H9 (cell line): ENCODE measurements at regions not wholly inside any gene's neighbourhood (a gene's known extent, or its start where the extent isn't known, plus 50 kb on each side); places are given as distances from the start of the nearest gene placed in this dataset.

Source experiments
- DNase-seq: peaks from one replicate; pipeline ENCODE4 v3.0.0-alpha.2; 2017
- H2AFZ ChIP-seq: one replicate; pipeline ENCODE4 v1.6.1; 2013; ENCODE audit warnings: mild to moderate bottlenecking, low read length, control low read depth, moderate library complexity
- H2AK5ac ChIP-seq: 2 replicates; pipeline ENCODE4 v1.6.1; 2013; ENCODE audit warnings: low read length, control low read depth, mixed read lengths; ENCODE audit not compliant: insufficient read length
- H2BK120ac ChIP-seq: one replicate; pipeline ENCODE4 v1.6.1; 2013; ENCODE audit warnings: low read depth, mild to moderate bottlenecking, low read length, control low read depth, inconsistent platforms; ENCODE audit not compliant: poor library complexity, severe bottlenecking
- H2BK12ac ChIP-seq: 2 replicates; pipeline ENCODE4 v1.6.1; 2013; ENCODE audit warnings: low read length, control low read depth, mixed read lengths, low read depth; ENCODE audit not compliant: insufficient read length
- H2BK15ac ChIP-seq: 2 replicates; pipeline ENCODE4 v1.6.1; 2013; ENCODE audit warnings: low read depth, low read length, control low read depth
- H2BK20ac ChIP-seq: one replicate; pipeline ENCODE4 v1.6.1; 2013; ENCODE audit warnings: low read depth, mild to moderate bottlenecking, low read length, control low read depth, inconsistent platforms; ENCODE audit not compliant: poor library complexity, severe bottlenecking
- H2BK5ac ChIP-seq: 2 replicates; pipeline ENCODE4 v1.6.1; 2013; ENCODE audit warnings: low read length, control low read depth, mixed read lengths; ENCODE audit not compliant: insufficient read length
- H3K14ac ChIP-seq: 2 replicates; pipeline ENCODE4 v1.6.1; 2013; ENCODE audit warnings: low read length, control low read depth; ENCODE audit not compliant: insufficient read depth
- H3K18ac ChIP-seq: 2 replicates; pipeline ENCODE4 v1.6.1; 2013; ENCODE audit warnings: low read depth, mild to moderate bottlenecking, mixed read lengths, low read length, control low read depth; ENCODE audit not compliant: insufficient read length
- H3K23ac ChIP-seq: 2 replicates; pipeline ENCODE4 v1.6.1; 2013; ENCODE audit warnings: low read length, control low read depth, mixed read lengths, low read depth; ENCODE audit not compliant: insufficient read length
- H3K23me2 ChIP-seq: 2 replicates; pipeline ENCODE4 v1.6.1; 2013; ENCODE audit warnings: low read depth, mild to moderate bottlenecking, mixed read lengths, low read length, control low read depth; ENCODE audit not compliant: insufficient read length, poor library complexity, severe bottlenecking
- H3K27ac ChIP-seq: 2 replicates; pipeline ENCODE4 v1.5.1; 2013; ENCODE audit warnings: low read length, control low read depth, mixed read lengths, low read depth; ENCODE audit not compliant: insufficient read length
- H3K27me3 ChIP-seq: 2 replicates; pipeline ENCODE4 v1.6.1; 2013; ENCODE audit warnings: low read length, control low read depth, inconsistent platforms; ENCODE audit not compliant: insufficient read depth
- H3K4ac ChIP-seq: 2 replicates; pipeline ENCODE4 v1.6.1; 2013; ENCODE audit warnings: low read depth, mild to moderate bottlenecking, control low read depth, inconsistent platforms, low read length, moderate library complexity
- H3K4me1 ChIP-seq: 2 replicates; pipeline ENCODE4 v1.6.1; 2013; ENCODE audit warnings: low read length, control low read depth, inconsistent platforms; ENCODE audit not compliant: insufficient read depth
- H3K4me2 ChIP-seq: 2 replicates; pipeline ENCODE4 v1.6.1; 2013; ENCODE audit warnings: low read length, control low read depth, mixed read lengths; ENCODE audit not compliant: insufficient read length, insufficient read depth
- H3K56ac ChIP-seq: 2 replicates; pipeline ENCODE4 v1.6.1; 2013; ENCODE audit warnings: low read depth, mild to moderate bottlenecking, mixed read lengths, low read length, control low read depth; ENCODE audit not compliant: insufficient read length
- H3K79me1 ChIP-seq: 2 replicates; pipeline ENCODE4 v1.6.1; 2013; ENCODE audit warnings: low read depth, mild to moderate bottlenecking, moderate library complexity, low read length, control low read depth, inconsistent platforms; ENCODE audit not compliant: insufficient read depth, poor library complexity, severe bottlenecking
- H3K79me2 ChIP-seq: 2 replicates; pipeline ENCODE4 v1.6.1; 2013; ENCODE audit warnings: low read length, control low read depth, inconsistent platforms; ENCODE audit not compliant: insufficient read depth
- H3K9ac ChIP-seq: 2 replicates; pipeline ENCODE4 v1.6.1; 2013; ENCODE audit warnings: low read length, control low read depth, mixed read lengths; ENCODE audit not compliant: insufficient read length; ENCODE audit errors: extremely low read depth
- H3K9me3 ChIP-seq: one replicate; pipeline ENCODE4 v1.6.1; 2013; ENCODE audit warnings: low read depth, low read length, inconsistent platforms; ENCODE audit not compliant: control insufficient read depth
- H3T11ph ChIP-seq: one replicate; pipeline ENCODE4 v1.6.1; 2013; ENCODE audit warnings: mild to moderate bottlenecking, low read length, control low read depth, inconsistent platforms
- H4K20me1 ChIP-seq: one replicate; pipeline ENCODE4 v1.6.1; 2013; ENCODE audit not compliant: control insufficient read depth, insufficient read length, insufficient read depth
- H4K5ac ChIP-seq: 2 replicates; pipeline ENCODE4 v1.6.1; 2013; ENCODE audit warnings: low read depth, mild to moderate bottlenecking, mixed read lengths, low read length, control low read depth; ENCODE audit not compliant: insufficient read length
- H4K8ac ChIP-seq: replicated peaks from 2 replicates; pipeline ENCODE4 v1.6.1; 2013; ENCODE audit warnings: low read length, control low read depth, mixed read lengths, low read depth; ENCODE audit not compliant: insufficient read length
- H4K91ac ChIP-seq: 2 replicates; pipeline ENCODE4 v1.6.1; 2013; ENCODE audit warnings: low read depth, mild to moderate bottlenecking, moderate library complexity, mixed read lengths, low read length, control low read depth; ENCODE audit not compliant: insufficient read length
- H3K27ac Mint-ChIP-seq, 3 experiments: 2 replicates in 2 of 3; 3 replicates in 1 of 3; pipeline ENCODE4 v1.8.0; 2020 to 2021; ENCODE audit warnings: mixed read lengths in 3 of 3, mild to moderate bottlenecking in 1 of 3, moderate library complexity in 1 of 3
- H3K27me3 Mint-ChIP-seq: 2 replicates; pipeline ENCODE4 v1.8.0; 2021; ENCODE audit warnings: low read depth, mild to moderate bottlenecking, moderate library complexity, mixed read lengths
- H3K36me3 Mint-ChIP-seq, 3 experiments: 2 replicates in 2 of 3; 3 replicates in 1 of 3; pipeline ENCODE4 v1.8.0; 2020 to 2021; ENCODE audit warnings: low read depth in 3 of 3, mixed read lengths in 3 of 3; ENCODE audit not compliant: insufficient read depth in 1 of 3
- H3K4me1 Mint-ChIP-seq, 2 experiments: 2 replicates each; pipeline ENCODE4 v1.8.0; 2020; ENCODE audit warnings: mixed read lengths in 2 of 2
- H3K4me3 Mint-ChIP-seq, 2 experiments: 2 replicates in 1 of 2; 3 replicates in 1 of 2; pipeline ENCODE4 v1.8.0; 2020 to 2021; ENCODE audit warnings: mild to moderate bottlenecking in 2 of 2, mixed read lengths in 2 of 2, moderate library complexity in 1 of 2
- H3K9me3 Mint-ChIP-seq, 2 experiments: 2 replicates in 1 of 2; 3 replicates in 1 of 2; pipeline ENCODE4 v1.8.0; 2020; ENCODE audit warnings: mild to moderate bottlenecking in 2 of 2, mixed read lengths in 2 of 2, moderate library complexity in 1 of 2
- WGBS: extraction: QIAGEN DNeasy Blood & Tissue Kit; methylation state at CpG from one replicate; pipeline ENCODE4 v1.1.7; 2013; ENCODE audit warnings: missing lambda C conversion rate, low lambda C conversion rate, mixed read lengths; ENCODE audit not compliant: insufficient read length; ENCODE audit errors: extremely low coverage; 5-methylcytosine and 5-hydroxymethylcytosine counted together
- TF ChIP-seq, protein P1 (sequence below): fragments of 200-600 bp; sonication (generic); conservative IDR thresholded peaks from 3 replicates; pipeline ENCODE4 v1.8.0; 2021; ENCODE audit warnings: antibody characterized with exemption, mild to moderate bottlenecking

DNA sequence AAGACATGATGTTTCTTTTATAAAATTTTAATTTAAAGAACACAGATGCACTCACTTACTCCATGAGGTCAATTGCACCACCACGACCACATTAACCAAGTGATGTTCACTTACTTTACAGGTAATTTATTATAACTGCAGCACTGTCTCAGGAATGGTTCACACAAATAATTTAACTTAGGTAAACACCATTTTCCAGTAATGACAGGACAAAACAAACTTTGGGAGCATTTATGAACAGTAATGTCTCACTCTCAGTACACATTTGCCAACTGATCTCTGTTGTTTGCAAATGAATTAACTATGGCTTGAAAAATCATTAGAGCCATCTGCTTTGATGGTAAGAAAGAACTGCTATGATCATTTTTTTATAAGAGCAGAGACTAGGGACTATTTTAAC lies 150.4 kb downstream of the ETV1 start:
- H3K4me3 Mint-ChIP-seq: no peak overlapping the region
- WGBS: no CpG with 5 or more reads among the region's 1 CpG
- H3K4me1 Mint-ChIP-seq: peaks cover 52% of the 10 kb centered on the region in 2 experiments
- no peak overlapping the region for H4K8ac ChIP-seq
- H3K27ac ChIP-seq: no peak overlapping the region
- no peak overlapping the region for H2BK20ac ChIP-seq
- no peak overlapping the region for H3K23ac ChIP-seq
- TF ChIP-seq, protein P1, sequence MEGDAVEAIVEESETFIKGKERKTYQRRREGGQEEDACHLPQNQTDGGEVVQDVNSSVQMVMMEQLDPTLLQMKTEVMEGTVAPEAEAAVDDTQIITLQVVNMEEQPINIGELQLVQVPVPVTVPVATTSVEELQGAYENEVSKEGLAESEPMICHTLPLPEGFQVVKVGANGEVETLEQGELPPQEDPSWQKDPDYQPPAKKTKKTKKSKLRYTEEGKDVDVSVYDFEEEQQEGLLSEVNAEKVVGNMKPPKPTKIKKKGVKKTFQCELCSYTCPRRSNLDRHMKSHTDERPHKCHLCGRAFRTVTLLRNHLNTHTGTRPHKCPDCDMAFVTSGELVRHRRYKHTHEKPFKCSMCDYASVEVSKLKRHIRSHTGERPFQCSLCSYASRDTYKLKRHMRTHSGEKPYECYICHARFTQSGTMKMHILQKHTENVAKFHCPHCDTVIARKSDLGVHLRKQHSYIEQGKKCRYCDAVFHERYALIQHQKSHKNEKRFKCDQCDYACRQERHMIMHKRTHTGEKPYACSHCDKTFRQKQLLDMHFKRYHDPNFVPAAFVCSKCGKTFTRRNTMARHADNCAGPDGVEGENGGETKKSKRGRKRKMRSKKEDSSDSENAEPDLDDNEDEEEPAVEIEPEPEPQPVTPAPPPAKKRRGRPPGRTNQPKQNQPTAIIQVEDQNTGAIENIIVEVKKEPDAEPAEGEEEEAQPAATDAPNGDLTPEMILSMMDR: no peak
- H2BK5ac ChIP-seq: no peak overlapping the region
- H3K18ac ChIP-seq: no peak overlapping the region
- no peaks in the 10 kb centered on the region for H3K36me3 Mint-ChIP-seq
- no peak overlapping the region for H3K56ac ChIP-seq
- no peak for DNase-seq
- no peak overlapping the region for H2BK120ac ChIP-seq
- no peaks in the 10 kb centered on the region for H3K79me1 ChIP-seq
- H3K9ac ChIP-seq: no peak overlapping the region
- no peak overlapping the region for H3K27ac Mint-ChIP-seq
- H3K4me2 ChIP-seq: no peak overlapping the region
- H3K14ac ChIP-seq: no peak overlapping the region
- no peaks in the 10 kb centered on the region for H3K9me3 Mint-ChIP-seq
- no peak overlapping the region for H2AFZ ChIP-seq
- no peaks in the 10 kb centered on the region for H3K23me2 ChIP-seq
- no peak overlapping the region for H2BK12ac ChIP-seq
- H4K5ac ChIP-seq: no peak overlapping the region
- no peaks in the 10 kb centered on the region for H3K9me3 ChIP-seq
- H3K79me2 ChIP-seq: no peaks in the 10 kb centered on the region
- peaks cover 9% of the 10 kb centered on the region; the same call in 1 of the 2 replicates for H3K4me1 ChIP-seq
- H3K27me3 Mint-ChIP-seq: no peaks in the 10 kb centered on the region
- H2BK15ac ChIP-seq: no peak overlapping the region
- H3K4ac ChIP-seq: no peak overlapping the region
- no peak overlapping the region for H4K91ac ChIP-seq
- no peaks in the 10 kb centered on the region for H4K20me1 ChIP-seq
- no peak overlapping the region for H3T11ph ChIP-seq
- no peaks in the 10 kb centered on the region for H3K27me3 ChIP-seq
- no peak overlapping the region for H2AK5ac ChIP-seq
